Central memory CD8-positive, alpha-beta T cell (primary cell): ENCODE measurements at regions not wholly inside any gene's neighbourhood (a gene's known extent, or its start where the extent isn't known, plus 50 kb on each side); places are given as distances from the start of the nearest gene placed in this dataset.

Source experiments
- ATAC-seq: fragments of 150-1000 bp; cut with Tn5 transposase; replicated peaks from 2 replicates; pipeline ENCODE4 v1.10.0; 2022; ENCODE audit warnings: mild to moderate bottlenecking, moderate FRiP score, moderate number of reproducible peaks; ENCODE audit not compliant: poor library complexity, severe bottlenecking; ENCODE audit errors: extremely low read depth
- DNase-seq, 2 donors: peaks; one replicate each; pipeline ENCODE4 v3.0.0; 2021; ENCODE audit warnings: low spot score in 2 of 2
- H3K27ac Mint-ChIP-seq: one replicate; pipeline ENCODE4 v1.8.0; 2022; ENCODE audit warnings: low read depth, mild to moderate bottlenecking, moderate library complexity, mixed read lengths
- H3K27me3 Mint-ChIP-seq: one replicate; pipeline ENCODE4 v1.8.0; 2022; ENCODE audit warnings: mixed read lengths
- H3K36me3 Mint-ChIP-seq: one replicate; pipeline ENCODE4 v1.8.0; 2022; ENCODE audit warnings: mild to moderate bottlenecking, moderate library complexity, mixed read lengths; ENCODE audit not compliant: insufficient read depth
- H3K4me1 Mint-ChIP-seq: one replicate; pipeline ENCODE4 v1.8.0; 2022; ENCODE audit warnings: mixed read lengths
- H3K4me3 Mint-ChIP-seq: one replicate; pipeline ENCODE4 v1.8.0; 2022; ENCODE audit warnings: mild to moderate bottlenecking, moderate library complexity, mixed read lengths
- H3K9me3 Mint-ChIP-seq: one replicate; pipeline ENCODE4 v1.8.0; 2022; ENCODE audit warnings: mixed read lengths

- Mint-ChIP-seq H3K4me3 (no peak overlapping the region), H3K9me3 (peaks cover 4% of the 10 kb centered on the region), H3K4me1 (no peaks in the 10 kb centered on the region), H3K27ac (no peak overlapping the region), H3K27me3 (no peaks in the 10 kb centered on the region), H3K36me3 (no peaks in the 10 kb centered on the region)
- no peak for ATAC-seq
- DNase-seq: no peak
Measured at GRCh38 chr7:10720042-10720441, 253.6 kb upstream of the PHF14 start.

GRCh38 chr7:10721289-10721688, 252.4 kb upstream of the PHF14 start:
- Mint-ChIP-seq H3K36me3 (peaks cover 1% of the 10 kb centered on the region), H3K4me3 (no peak overlapping the region), H3K4me1 (no peaks in the 10 kb centered on the region), H3K9me3 (peaks cover 4% of the 10 kb centered on the region), H3K27me3 (no peaks in the 10 kb centered on the region), H3K27ac (no peak overlapping the region)
- ATAC-seq: no peak
- DNase-seq: no peak

- no peak for DNase-seq
- Mint-ChIP-seq H3K4me3 (no peak overlapping the region), H3K27ac (no peak overlapping the region)
Measured at GRCh38 chr7:10723832-10724231, 249.8 kb upstream of the PHF14 start.

GRCh38 chr7:10724449-10724848, 249.2 kb upstream of the PHF14 start:
- DNase-seq: no peak
- Mint-ChIP-seq H3K9me3 (no peaks in the 10 kb centered on the region), H3K36me3 (peaks cover 1% of the 10 kb centered on the region)

More at GRCh38 chr7:10723832-10724231, 249.8 kb upstream of the PHF14 start:
- peaks cover 1% of the 10 kb centered on the region for H3K36me3 Mint-ChIP-seq
- no peaks in the 10 kb centered on the region for H3K27me3 Mint-ChIP-seq
- no peaks in the 10 kb centered on the region for H3K9me3 Mint-ChIP-seq
- no peaks in the 10 kb centered on the region for H3K4me1 Mint-ChIP-seq
- ATAC-seq: no peak

GRCh38 chr7:10727636-10728035, 246.0 kb upstream of the PHF14 start:
- H3K27ac Mint-ChIP-seq: no peak overlapping the region
- DNase-seq: no peak
- H3K4me3 Mint-ChIP-seq: no peak overlapping the region
- H3K9me3 Mint-ChIP-seq: peaks cover 6% of the 10 kb centered on the region
- H3K4me1 Mint-ChIP-seq: no peaks in the 10 kb centered on the region
- H3K27me3 Mint-ChIP-seq: no peaks in the 10 kb centered on the region
- ATAC-seq: no peak
- H3K36me3 Mint-ChIP-seq: peaks cover 1% of the 10 kb centered on the region

More at GRCh38 chr7:10724449-10724848, 249.2 kb upstream of the PHF14 start:
- Mint-ChIP-seq H3K4me1 (no peaks in the 10 kb centered on the region), H3K27me3 (no peaks in the 10 kb centered on the region), H3K27ac (no peak overlapping the region), H3K4me3 (no peak overlapping the region)
- no peak for ATAC-seq

- peaks cover 6% of the 10 kb centered on the region for H3K9me3 Mint-ChIP-seq
- ATAC-seq (no peak), DNase-seq (no peak)
- no peaks in the 10 kb centered on the region for H3K36me3 Mint-ChIP-seq
- H3K27me3 Mint-ChIP-seq: no peaks in the 10 kb centered on the region
- H3K4me1 Mint-ChIP-seq: no peaks in the 10 kb centered on the region
- H3K4me3 Mint-ChIP-seq: no peak overlapping the region
- H3K27ac Mint-ChIP-seq: no peak overlapping the region
Measured at GRCh38 chr7:10731253-10731773, 242.4 kb upstream of the PHF14 start.

- Mint-ChIP-seq H3K4me1 (no peaks in the 10 kb centered on the region), H3K4me3 (no peak overlapping the region), H3K36me3 (no peaks in the 10 kb centered on the region), H3K27me3 (no peaks in the 10 kb centered on the region), H3K9me3 (peaks cover 6% of the 10 kb centered on the region), H3K27ac (no peak overlapping the region)
- DNase-seq (no peak), ATAC-seq (no peak)
Measured at GRCh38 chr7:10733747-10734146, 239.9 kb upstream of the PHF14 start.

GRCh38 chr7:10734595-10734994, 239.1 kb upstream of the PHF14 start:
- DNase-seq (no peak), ATAC-seq (no peak)
- Mint-ChIP-seq H3K9me3 (peaks cover 6% of the 10 kb centered on the region), H3K4me1 (no peaks in the 10 kb centered on the region), H3K4me3 (no peak overlapping the region), H3K27me3 (no peaks in the 10 kb centered on the region), H3K27ac (no peak overlapping the region), H3K36me3 (no peaks in the 10 kb centered on the region)

- H3K9me3 Mint-ChIP-seq: no peaks in the 10 kb centered on the region
- no peak overlapping the region for H3K27ac Mint-ChIP-seq
- H3K27me3 Mint-ChIP-seq: no peaks in the 10 kb centered on the region
- ATAC-seq (no peak), DNase-seq (no peak)
- no peaks in the 10 kb centered on the region for H3K4me1 Mint-ChIP-seq
- no peaks in the 10 kb centered on the region for H3K36me3 Mint-ChIP-seq
- H3K4me3 Mint-ChIP-seq: no peak overlapping the region
Measured at GRCh38 chr7:10739401-10739800, 234.3 kb upstream of the PHF14 start.

- DNase-seq: no peak
- Mint-ChIP-seq H3K9me3 (peaks cover 12% of the 10 kb centered on the region), H3K4me1 (no peaks in the 10 kb centered on the region), H3K4me3 (no peak overlapping the region), H3K27ac (no peak overlapping the region), H3K36me3 (no peaks in the 10 kb centered on the region), H3K27me3 (no peaks in the 10 kb centered on the region)
- ATAC-seq: no peak
Measured at GRCh38 chr7:10740805-10741204, 232.9 kb upstream of the PHF14 start.

GRCh38 chr7:10756981-10757380, 216.7 kb upstream of the PHF14 start:
- no peaks in the 10 kb centered on the region for H3K27me3 Mint-ChIP-seq
- DNase-seq (no peak), ATAC-seq (no peak)
- peaks cover 7% of the 10 kb centered on the region for H3K9me3 Mint-ChIP-seq
- H3K36me3 Mint-ChIP-seq: no peaks in the 10 kb centered on the region
- no peaks in the 10 kb centered on the region for H3K4me1 Mint-ChIP-seq
- no peak overlapping the region for H3K4me3 Mint-ChIP-seq
- no peak overlapping the region for H3K27ac Mint-ChIP-seq

- ATAC-seq (no peak), DNase-seq (no peak)
- Mint-ChIP-seq H3K4me3 (no peak overlapping the region), H3K27ac (no peak overlapping the region), H3K9me3 (peaks cover 7% of the 10 kb centered on the region), H3K4me1 (no peaks in the 10 kb centered on the region), H3K36me3 (no peaks in the 10 kb centered on the region), H3K27me3 (no peaks in the 10 kb centered on the region)
Measured at GRCh38 chr7:10759120-10759519, 214.6 kb upstream of the PHF14 start.

GRCh38 chr7:10767771-10768170, 205.9 kb upstream of the PHF14 start:
- H3K4me1 Mint-ChIP-seq: no peaks in the 10 kb centered on the region
- no peaks in the 10 kb centered on the region for H3K36me3 Mint-ChIP-seq
- ATAC-seq (no peak), DNase-seq (no peak)
- no peaks in the 10 kb centered on the region for H3K9me3 Mint-ChIP-seq
- no peak overlapping the region for H3K27ac Mint-ChIP-seq
- H3K27me3 Mint-ChIP-seq: no peaks in the 10 kb centered on the region
- H3K4me3 Mint-ChIP-seq: no peak overlapping the region

- H3K27me3 Mint-ChIP-seq: no peaks in the 10 kb centered on the region
- no peaks in the 10 kb centered on the region for H3K4me1 Mint-ChIP-seq
- H3K36me3 Mint-ChIP-seq: no peaks in the 10 kb centered on the region
- no peaks in the 10 kb centered on the region for H3K9me3 Mint-ChIP-seq
- ATAC-seq (no peak), DNase-seq (no peak)
- H3K27ac Mint-ChIP-seq: no peak overlapping the region
- no peak overlapping the region for H3K4me3 Mint-ChIP-seq
Measured at GRCh38 chr7:10770176-10770575, 203.5 kb upstream of the PHF14 start.
